ENCODE measurements at regions not wholly inside any gene's neighbourhood (a gene's known extent, or its start where the extent isn't known, plus 50 kb on each side); places are given as distances from the start of the nearest gene placed in this dataset.

GRCh38 chr2:42864641-42865280 lies 72.4 kb upstream of the HAAO start:
- no peak for DNase-seq

- no peak for DNase-seq
These were observed 71.8 kb upstream of the HAAO start for GRCh38 chr2:42864222-42864621.

- no peak for DNase-seq
These were observed 71.4 kb upstream of the HAAO start for GRCh38 chr2:42863751-42864150.

- DNase-seq, result no peak
These were observed 70.9 kb upstream of the HAAO start for GRCh38 chr2:42863320-42863719.

GRCh38 chr2:42862669-42863185 lies 70.3 kb upstream of the HAAO start:
- no peak for DNase-seq

- no peak for DNase-seq
These were observed 68.9 kb upstream of the HAAO start for GRCh38 chr2:42861321-42861720.

- DNase-seq, result no peak
These were observed 68.1 kb upstream of the HAAO start for GRCh38 chr2:42860319-42861094.

GRCh38 chr2:42859791-42860190 lies 67.4 kb upstream of the HAAO start:
- no peak for DNase-seq

GRCh38 chr2:42859006-42859552 lies 66.7 kb upstream of the HAAO start:
- no peak for DNase-seq

- DNase-seq, result no peak
These were observed 66.0 kb upstream of the HAAO start for GRCh38 chr2:42858140-42859005.

GRCh38 chr2:42856891-42857632 lies 64.7 kb upstream of the HAAO start:
- DNase-seq, result no peak

GRCh38 chr2:42856106-42856860 lies 63.9 kb upstream of the HAAO start:
- DNase-seq, result no peak

GRCh38 chr2:42855221-42855970 lies 63.0 kb upstream of the HAAO start:
- no peak for DNase-seq

- no peak for DNase-seq
These were observed 61.9 kb upstream of the HAAO start for GRCh38 chr2:42854207-42854818.

GRCh38 chr2:42853549-42854206 lies 61.3 kb upstream of the HAAO start:
- no peak for DNase-seq

GRCh38 chr2:42852798-42853197 lies 60.4 kb upstream of the HAAO start:
- no peak for DNase-seq

GRCh38 chr2:42851740-42852250 lies 59.4 kb upstream of the HAAO start:
- DNase-seq, result no peak

- no peak for DNase-seq
These were observed 58.8 kb upstream of the HAAO start for GRCh38 chr2:42851186-42851585.

- no peak for DNase-seq
These were observed 57.8 kb upstream of the HAAO start for GRCh38 chr2:42850016-42850805.

Data from activated gamma-delta T cell (primary cell).